NCI-H1436 treated with DMSO at 0.1 percent for 48 hours (cell line): ENCODE measurements at regions not wholly inside any gene's neighbourhood (a gene's known extent, or its start where the extent isn't known, plus 50 kb on each side); places are given as distances from the start of the nearest gene placed in this dataset.

Source experiments
- DNase-seq: peaks from one replicate; lab custom pipeline; 2025; lab: John Stamatoyannopoulos, UW

GRCh38 chr12:97927977-97928376, 465.4 kb downstream of the RMST start:
- no peak for DNase-seq

GRCh38 chr12:97936165-97936564, 473.6 kb downstream of the RMST start:
- no peak for DNase-seq

- no peak for DNase-seq
Observed at GRCh38 chr12:97938031-97938430, 475.4 kb downstream of the RMST start.

- no peak for DNase-seq
Observed at GRCh38 chr12:97939156-97939555, 476.6 kb downstream of the RMST start.

GRCh38 chr12:97940105-97940504, 477.5 kb downstream of the RMST start:
- no peak for DNase-seq

GRCh38 chr12:97940629-97941028, 478.0 kb downstream of the RMST start:
- DNase-seq: no peak

GRCh38 chr12:97941686-97942354, 479.2 kb downstream of the RMST start:
- no peak for DNase-seq

GRCh38 chr12:97943359-97943758, 480.8 kb downstream of the RMST start:
- DNase-seq: no peak

- DNase-seq: no peak
Observed at GRCh38 chr12:97944576-97944975, 482.0 kb downstream of the RMST start.

GRCh38 chr12:97946701-97947100, 484.1 kb downstream of the RMST start:
- DNase-seq: no peak

GRCh38 chr12:97948591-97948990, 486.0 kb downstream of the RMST start:
- no peak for DNase-seq

- DNase-seq: no peak
Observed at GRCh38 chr12:97951239-97951638, 488.6 kb downstream of the RMST start.

GRCh38 chr12:97951717-97952116, 489.1 kb downstream of the RMST start:
- no peak for DNase-seq

- DNase-seq: no peak
Observed at GRCh38 chr12:97957109-97957508, 494.5 kb downstream of the RMST start.

- DNase-seq: no peak
Observed at GRCh38 chr12:97960225-97960624, 497.6 kb downstream of the RMST start.

GRCh38 chr12:97960741-97961608, 498.4 kb downstream of the RMST start:
- no peak for DNase-seq

GRCh38 chr12:97967831-97968230, 505.2 kb downstream of the RMST start:
- DNase-seq: no peak

GRCh38 chr12:97968641-97969197, 506.1 kb downstream of the RMST start:
- no peak for DNase-seq

GRCh38 chr12:97977870-97978405, 515.3 kb downstream of the RMST start:
- DNase-seq: no peak

GRCh38 chr12:97982684-97983083, 520.1 kb downstream of the RMST start:
- no peak for DNase-seq

- DNase-seq: no peak
Observed at GRCh38 chr12:97983796-97984195, 521.2 kb downstream of the RMST start.

GRCh38 chr12:97984436-97984835, 521.8 kb downstream of the RMST start:
- DNase-seq: no peak
